ENCODE measurements at regions not wholly inside any gene's neighbourhood (a gene's known extent, or its start where the extent isn't known, plus 50 kb on each side); places are given as distances from the start of the nearest gene placed in this dataset.

DNA sequence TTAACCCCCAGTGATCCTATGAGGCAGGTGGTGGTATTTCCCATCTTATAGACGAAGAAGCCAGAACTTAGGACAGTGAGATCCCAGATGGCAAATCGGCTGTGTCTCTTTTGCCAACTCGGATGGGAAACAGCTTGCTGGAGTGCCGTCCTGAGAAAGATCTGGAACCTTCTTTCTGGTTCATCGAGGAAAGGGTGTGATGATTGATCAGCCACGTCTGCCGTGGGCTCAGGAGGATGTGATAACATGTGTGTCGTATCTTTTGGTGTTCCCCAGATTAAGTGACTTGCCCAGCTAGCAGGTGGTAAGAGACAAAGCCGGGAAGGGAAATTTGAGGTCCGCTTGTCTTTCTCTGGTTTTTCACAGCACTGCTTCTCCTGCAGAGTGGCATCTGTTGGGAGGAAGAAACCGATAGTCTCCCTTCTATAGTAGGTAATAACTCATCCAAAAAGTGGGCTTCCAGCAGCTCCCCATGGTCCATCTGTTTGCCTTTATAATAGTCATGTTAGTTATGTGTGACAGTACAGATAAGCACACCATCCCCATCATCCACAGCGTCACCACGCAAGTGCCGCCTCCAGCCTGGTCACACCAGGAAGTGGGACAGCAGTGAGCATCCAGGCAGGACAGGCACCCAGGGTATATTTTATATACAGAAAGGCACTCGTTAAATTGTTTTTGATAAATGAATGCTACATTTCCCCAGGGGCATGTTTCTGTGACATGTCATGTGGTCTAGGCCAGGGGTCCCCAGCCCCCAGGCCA is 175.5 kb downstream of the KATNIP start (continued):
- TF ChIP-seq, protein P1, sequence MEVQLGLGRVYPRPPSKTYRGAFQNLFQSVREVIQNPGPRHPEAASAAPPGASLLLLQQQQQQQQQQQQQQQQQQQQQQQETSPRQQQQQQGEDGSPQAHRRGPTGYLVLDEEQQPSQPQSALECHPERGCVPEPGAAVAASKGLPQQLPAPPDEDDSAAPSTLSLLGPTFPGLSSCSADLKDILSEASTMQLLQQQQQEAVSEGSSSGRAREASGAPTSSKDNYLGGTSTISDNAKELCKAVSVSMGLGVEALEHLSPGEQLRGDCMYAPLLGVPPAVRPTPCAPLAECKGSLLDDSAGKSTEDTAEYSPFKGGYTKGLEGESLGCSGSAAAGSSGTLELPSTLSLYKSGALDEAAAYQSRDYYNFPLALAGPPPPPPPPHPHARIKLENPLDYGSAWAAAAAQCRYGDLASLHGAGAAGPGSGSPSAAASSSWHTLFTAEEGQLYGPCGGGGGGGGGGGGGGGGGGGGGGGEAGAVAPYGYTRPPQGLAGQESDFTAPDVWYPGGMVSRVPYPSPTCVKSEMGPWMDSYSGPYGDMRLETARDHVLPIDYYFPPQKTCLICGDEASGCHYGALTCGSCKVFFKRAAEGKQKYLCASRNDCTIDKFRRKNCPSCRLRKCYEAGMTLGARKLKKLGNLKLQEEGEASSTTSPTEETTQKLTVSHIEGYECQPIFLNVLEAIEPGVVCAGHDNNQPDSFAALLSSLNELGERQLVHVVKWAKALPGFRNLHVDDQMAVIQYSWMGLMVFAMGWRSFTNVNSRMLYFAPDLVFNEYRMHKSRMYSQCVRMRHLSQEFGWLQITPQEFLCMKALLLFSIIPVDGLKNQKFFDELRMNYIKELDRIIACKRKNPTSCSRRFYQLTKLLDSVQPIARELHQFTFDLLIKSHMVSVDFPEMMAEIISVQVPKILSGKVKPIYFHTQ (CRISPR knock-in tag; IDR thresholded peaks at IDR 0.05), result no peak
- TF ChIP-seq FOXP1 (CRISPR knock-in tag; IDR thresholded peaks at IDR 0.05; ENCODE audit: borderline replicate concordance) (no peak), ESRRA (CRISPR knock-in tag; IDR thresholded peaks at IDR 0.05; ENCODE audit: borderline replicate concordance) (no peak), PRRX2 (CRISPR knock-in tag; IDR thresholded peaks at IDR 0.05) (no peak), SMAD3 (CRISPR knock-in tag; IDR thresholded peaks at IDR 0.05; ENCODE audit: borderline replicate concordance) (no peak), SP1 (CRISPR knock-in tag; conservative IDR thresholded peaks at IDR 0.05) (no peak)

DNA sequence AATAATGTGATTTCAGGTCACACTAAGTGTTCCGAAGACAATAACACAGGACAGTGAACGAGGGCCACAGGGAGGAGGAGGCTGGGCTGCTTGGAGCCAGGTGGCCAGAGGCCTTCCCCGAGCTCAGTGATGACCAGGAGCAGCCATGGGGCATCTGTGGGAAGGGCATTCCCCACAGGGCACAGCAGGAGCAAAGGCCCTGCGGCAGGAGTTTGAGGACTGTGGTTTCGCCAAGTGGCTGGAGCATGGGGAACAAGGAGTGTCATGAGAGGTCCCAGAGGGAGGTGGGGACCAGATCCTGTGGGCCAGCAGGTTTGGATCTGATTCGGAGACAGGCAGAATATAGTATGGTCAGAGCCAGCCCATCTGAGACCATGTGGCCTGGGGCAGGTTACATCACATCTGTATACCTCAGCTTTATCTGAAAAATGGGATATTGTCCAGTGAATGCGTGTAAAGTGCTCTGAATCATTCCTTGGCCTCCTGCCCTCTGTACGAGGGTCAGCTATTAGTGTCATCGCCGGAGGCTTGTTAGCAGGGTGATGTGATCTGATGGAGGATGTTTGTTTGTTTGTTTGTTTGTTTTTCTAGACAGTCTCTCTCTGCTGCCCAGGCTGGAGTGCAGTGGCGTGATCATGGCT is 176.8 kb downstream of the KATNIP start:
- Mint-ChIP-seq H3K36me3 (peaks cover 30% of the 10 kb centered on the region), H3K27me3 (ENCODE audit: low read depth) (no peaks in the 10 kb centered on the region), H3K27ac (no peak overlapping the region), H3K4me3 (no peak overlapping the region), H3K9me3 (peaks cover 7% of the 10 kb centered on the region; the same call in 1 of the 2 replicates), H3K4me1 (no peaks in the 10 kb centered on the region; the same call in 1 of the 2 replicates)
- ChIA-PET CTCF (no interaction called here), POLR2A (no interaction called here)
- no peak for ATAC-seq
- DNase-seq (ENCODE audit: low spot score), result no peak
- no peak for TF ChIP-seq RORB (CRISPR knock-in tag; IDR thresholded peaks at IDR 0.05)
- TF ChIP-seq, protein P2, sequence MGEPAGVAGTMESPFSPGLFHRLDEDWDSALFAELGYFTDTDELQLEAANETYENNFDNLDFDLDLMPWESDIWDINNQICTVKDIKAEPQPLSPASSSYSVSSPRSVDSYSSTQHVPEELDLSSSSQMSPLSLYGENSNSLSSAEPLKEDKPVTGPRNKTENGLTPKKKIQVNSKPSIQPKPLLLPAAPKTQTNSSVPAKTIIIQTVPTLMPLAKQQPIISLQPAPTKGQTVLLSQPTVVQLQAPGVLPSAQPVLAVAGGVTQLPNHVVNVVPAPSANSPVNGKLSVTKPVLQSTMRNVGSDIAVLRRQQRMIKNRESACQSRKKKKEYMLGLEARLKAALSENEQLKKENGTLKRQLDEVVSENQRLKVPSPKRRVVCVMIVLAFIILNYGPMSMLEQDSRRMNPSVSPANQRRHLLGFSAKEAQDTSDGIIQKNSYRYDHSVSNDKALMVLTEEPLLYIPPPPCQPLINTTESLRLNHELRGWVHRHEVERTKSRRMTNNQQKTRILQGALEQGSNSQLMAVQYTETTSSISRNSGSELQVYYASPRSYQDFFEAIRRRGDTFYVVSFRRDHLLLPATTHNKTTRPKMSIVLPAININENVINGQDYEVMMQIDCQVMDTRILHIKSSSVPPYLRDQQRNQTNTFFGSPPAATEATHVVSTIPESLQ (CRISPR knock-in tag; IDR thresholded peaks at IDR 0.05), result no peak
- no peak for TF ChIP-seq FOXK1 (CRISPR knock-in tag; IDR thresholded peaks at IDR 0.05)
- no peak for TF ChIP-seq ZNF263 (CRISPR knock-in tag; IDR thresholded peaks at IDR 0.05; ENCODE audit: low read depth)
- TF ChIP-seq CREB1 (CRISPR knock-in tag; IDR thresholded peaks at IDR 0.05), result no peak
- TF ChIP-seq, protein P3, sequence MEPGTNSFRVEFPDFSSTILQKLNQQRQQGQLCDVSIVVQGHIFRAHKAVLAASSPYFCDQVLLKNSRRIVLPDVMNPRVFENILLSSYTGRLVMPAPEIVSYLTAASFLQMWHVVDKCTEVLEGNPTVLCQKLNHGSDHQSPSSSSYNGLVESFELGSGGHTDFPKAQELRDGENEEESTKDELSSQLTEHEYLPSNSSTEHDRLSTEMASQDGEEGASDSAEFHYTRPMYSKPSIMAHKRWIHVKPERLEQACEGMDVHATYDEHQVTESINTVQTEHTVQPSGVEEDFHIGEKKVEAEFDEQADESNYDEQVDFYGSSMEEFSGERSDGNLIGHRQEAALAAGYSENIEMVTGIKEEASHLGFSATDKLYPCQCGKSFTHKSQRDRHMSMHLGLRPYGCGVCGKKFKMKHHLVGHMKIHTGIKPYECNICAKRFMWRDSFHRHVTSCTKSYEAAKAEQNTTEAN (CRISPR knock-in tag; IDR thresholded peaks at IDR 0.05), result no peak
- TF ChIP-seq, protein P4, sequence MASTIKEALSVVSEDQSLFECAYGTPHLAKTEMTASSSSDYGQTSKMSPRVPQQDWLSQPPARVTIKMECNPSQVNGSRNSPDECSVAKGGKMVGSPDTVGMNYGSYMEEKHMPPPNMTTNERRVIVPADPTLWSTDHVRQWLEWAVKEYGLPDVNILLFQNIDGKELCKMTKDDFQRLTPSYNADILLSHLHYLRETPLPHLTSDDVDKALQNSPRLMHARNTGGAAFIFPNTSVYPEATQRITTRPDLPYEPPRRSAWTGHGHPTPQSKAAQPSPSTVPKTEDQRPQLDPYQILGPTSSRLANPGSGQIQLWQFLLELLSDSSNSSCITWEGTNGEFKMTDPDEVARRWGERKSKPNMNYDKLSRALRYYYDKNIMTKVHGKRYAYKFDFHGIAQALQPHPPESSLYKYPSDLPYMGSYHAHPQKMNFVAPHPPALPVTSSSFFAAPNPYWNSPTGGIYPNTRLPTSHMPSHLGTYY (CRISPR knock-in tag; IDR thresholded peaks at IDR 0.05), result no peak
- no peak for TF ChIP-seq TEAD1 (CRISPR knock-in tag; IDR thresholded peaks at IDR 0.05)
- TF ChIP-seq, protein P5, sequence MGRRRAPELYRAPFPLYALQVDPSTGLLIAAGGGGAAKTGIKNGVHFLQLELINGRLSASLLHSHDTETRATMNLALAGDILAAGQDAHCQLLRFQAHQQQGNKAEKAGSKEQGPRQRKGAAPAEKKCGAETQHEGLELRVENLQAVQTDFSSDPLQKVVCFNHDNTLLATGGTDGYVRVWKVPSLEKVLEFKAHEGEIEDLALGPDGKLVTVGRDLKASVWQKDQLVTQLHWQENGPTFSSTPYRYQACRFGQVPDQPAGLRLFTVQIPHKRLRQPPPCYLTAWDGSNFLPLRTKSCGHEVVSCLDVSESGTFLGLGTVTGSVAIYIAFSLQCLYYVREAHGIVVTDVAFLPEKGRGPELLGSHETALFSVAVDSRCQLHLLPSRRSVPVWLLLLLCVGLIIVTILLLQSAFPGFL (CRISPR knock-in tag; IDR thresholded peaks at IDR 0.05; ENCODE audit: borderline replicate concordance), result no peak
- TF ChIP-seq SMAD4 (CRISPR knock-in tag; IDR thresholded peaks at IDR 0.05), result no peak
- no peak for TF ChIP-seq PRRX2 (CRISPR knock-in tag; IDR thresholded peaks at IDR 0.05)
- TF ChIP-seq CBFB (CRISPR knock-in tag; IDR thresholded peaks at IDR 0.05; ENCODE audit: low read depth), result no peak

All from WTC11 (cell line).